Keratinocyte (primary cell): ENCODE measurements at regions not wholly inside any gene's neighbourhood (a gene's known extent, or its start where the extent isn't known, plus 50 kb on each side); places are given as distances from the start of the nearest gene placed in this dataset.

Source experiments
- EZH2 ChIP-seq: IDR thresholded peaks from one replicate; pipeline ENCODE4 v1.6.1; 2012; ENCODE audit warnings: inconsistent platforms, mild to moderate bottlenecking, low read length, moderate library complexity
- TF ChIP-seq, protein P1 (sequence below), 3 experiments: IDR thresholded peaks in 1 of 3; conservative IDR thresholded peaks in 1 of 3; optimal IDR thresholded peaks in 1 of 3; 2 replicates in 2 of 3; 3 replicates in 1 of 3; pipeline versions ENCODE3 to v1.5.1; 2011; ENCODE audit warnings: low read length in 3 of 3, mild to moderate bottlenecking in 3 of 3, moderate library complexity in 2 of 3, control low read depth in 1 of 3, inconsistent platforms in 1 of 3; ENCODE audit not compliant: insufficient read depth in 2 of 3; ENCODE audit errors: extremely low read depth in 1 of 3

DNA sequence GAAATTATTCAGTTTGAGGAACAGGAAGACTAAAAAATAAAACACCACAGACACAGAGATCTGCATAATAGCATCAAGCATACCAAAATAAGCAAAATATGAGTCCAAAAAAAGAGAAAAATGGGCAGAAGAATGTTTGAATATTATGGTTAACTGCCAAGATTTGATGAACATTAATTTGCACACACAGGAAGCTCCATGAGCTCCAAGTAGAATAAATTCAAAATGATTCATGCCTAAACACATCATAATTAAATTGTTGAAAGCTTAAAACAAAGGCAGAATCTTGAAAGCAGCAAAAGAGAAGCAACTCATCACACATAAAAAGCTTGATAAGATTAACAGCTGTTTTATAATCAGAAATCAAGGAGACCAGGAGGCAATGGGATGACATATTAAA lies 156.6 kb upstream of the ARSJ start:
- TF ChIP-seq, protein P1, sequence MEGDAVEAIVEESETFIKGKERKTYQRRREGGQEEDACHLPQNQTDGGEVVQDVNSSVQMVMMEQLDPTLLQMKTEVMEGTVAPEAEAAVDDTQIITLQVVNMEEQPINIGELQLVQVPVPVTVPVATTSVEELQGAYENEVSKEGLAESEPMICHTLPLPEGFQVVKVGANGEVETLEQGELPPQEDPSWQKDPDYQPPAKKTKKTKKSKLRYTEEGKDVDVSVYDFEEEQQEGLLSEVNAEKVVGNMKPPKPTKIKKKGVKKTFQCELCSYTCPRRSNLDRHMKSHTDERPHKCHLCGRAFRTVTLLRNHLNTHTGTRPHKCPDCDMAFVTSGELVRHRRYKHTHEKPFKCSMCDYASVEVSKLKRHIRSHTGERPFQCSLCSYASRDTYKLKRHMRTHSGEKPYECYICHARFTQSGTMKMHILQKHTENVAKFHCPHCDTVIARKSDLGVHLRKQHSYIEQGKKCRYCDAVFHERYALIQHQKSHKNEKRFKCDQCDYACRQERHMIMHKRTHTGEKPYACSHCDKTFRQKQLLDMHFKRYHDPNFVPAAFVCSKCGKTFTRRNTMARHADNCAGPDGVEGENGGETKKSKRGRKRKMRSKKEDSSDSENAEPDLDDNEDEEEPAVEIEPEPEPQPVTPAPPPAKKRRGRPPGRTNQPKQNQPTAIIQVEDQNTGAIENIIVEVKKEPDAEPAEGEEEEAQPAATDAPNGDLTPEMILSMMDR (optimal IDR thresholded peaks at IDR 0.05 in 1 of 3, IDR thresholded peaks at IDR 0.05 in 1 of 3, conservative IDR thresholded peaks at IDR 0.05 in 1 of 3; ENCODE audit: extremely low read depth in 1 of 3, insufficient read depth in 2 of 3, low read length in 3 of 3), result no peak
- TF ChIP-seq EZH2, result no peak
